AG09309 (cell line): ENCODE measurements at regions not wholly inside any gene's neighbourhood (a gene's known extent, or its start where the extent isn't known, plus 50 kb on each side); places are given as distances from the start of the nearest gene placed in this dataset.

ENCODE experiments used
- DNase-seq: peaks from one replicate; pipeline ENCODE4 v3.0.0-alpha.2; 2010; ENCODE audit warnings: low read depth
- H3K4me3 ChIP-seq: 2 replicates; pipeline ENCODE4 v1.5.1; 2011; ENCODE audit warnings: mild to moderate bottlenecking, low read depth, low read length, moderate library complexity; ENCODE audit not compliant: control insufficient read depth
- TF ChIP-seq, protein P1 (sequence below): IDR thresholded peaks from 2 replicates; pipeline ENCODE4 v1.5.1; 2011; ENCODE audit warnings: mild to moderate bottlenecking, low read depth, low read length, inconsistent platforms; ENCODE audit not compliant: insufficient read depth, control insufficient read depth; ENCODE audit errors: missing control alignments

DNA sequence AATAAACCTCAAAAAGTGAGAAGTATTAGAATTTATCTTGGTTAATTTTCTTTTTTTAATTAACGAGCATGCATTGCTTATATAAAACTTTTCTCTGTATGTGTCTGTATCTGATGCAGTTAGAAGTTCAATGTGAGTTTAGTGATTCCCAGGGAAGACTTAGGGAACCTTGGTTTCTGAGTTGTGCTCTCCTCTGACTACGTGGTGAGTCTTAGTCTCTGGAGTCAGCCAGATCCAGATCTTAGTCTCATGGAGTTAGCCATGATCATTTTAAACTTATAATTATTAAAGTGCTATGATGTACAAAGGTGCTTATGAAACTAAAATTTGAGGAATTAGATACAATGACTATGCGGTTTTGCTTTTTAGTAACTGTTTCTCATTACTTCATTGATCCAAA is 285.3 kb upstream of the DMRT1 start:
- DNase-seq = no peak
- TF ChIP-seq, protein P1, sequence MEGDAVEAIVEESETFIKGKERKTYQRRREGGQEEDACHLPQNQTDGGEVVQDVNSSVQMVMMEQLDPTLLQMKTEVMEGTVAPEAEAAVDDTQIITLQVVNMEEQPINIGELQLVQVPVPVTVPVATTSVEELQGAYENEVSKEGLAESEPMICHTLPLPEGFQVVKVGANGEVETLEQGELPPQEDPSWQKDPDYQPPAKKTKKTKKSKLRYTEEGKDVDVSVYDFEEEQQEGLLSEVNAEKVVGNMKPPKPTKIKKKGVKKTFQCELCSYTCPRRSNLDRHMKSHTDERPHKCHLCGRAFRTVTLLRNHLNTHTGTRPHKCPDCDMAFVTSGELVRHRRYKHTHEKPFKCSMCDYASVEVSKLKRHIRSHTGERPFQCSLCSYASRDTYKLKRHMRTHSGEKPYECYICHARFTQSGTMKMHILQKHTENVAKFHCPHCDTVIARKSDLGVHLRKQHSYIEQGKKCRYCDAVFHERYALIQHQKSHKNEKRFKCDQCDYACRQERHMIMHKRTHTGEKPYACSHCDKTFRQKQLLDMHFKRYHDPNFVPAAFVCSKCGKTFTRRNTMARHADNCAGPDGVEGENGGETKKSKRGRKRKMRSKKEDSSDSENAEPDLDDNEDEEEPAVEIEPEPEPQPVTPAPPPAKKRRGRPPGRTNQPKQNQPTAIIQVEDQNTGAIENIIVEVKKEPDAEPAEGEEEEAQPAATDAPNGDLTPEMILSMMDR = no peak
- H3K4me3 ChIP-seq = no peak overlapping the region

DNA sequence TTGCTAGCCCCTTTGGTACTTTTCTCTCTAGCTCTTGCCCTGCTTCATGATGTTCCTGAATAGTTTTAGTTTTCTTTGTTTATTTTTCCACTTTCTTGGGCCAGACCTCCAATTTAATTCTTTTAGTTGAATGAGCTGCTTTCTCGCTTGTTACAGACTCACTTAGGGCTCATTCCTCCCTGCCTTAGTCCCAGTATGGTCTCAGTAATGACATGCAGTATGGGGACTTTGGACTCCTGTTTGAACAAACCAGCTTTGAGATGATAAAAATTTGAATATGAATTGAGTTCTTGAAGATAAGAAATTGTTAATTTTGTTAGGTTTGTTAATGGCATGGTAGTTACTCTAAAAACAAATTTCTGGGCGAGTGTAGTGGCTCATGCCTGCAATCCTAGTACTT is 284.8 kb upstream of the DMRT1 start:
- no peak for DNase-seq
- TF ChIP-seq, protein P1 = no peak
- no peak overlapping the region for H3K4me3 ChIP-seq

DNA sequence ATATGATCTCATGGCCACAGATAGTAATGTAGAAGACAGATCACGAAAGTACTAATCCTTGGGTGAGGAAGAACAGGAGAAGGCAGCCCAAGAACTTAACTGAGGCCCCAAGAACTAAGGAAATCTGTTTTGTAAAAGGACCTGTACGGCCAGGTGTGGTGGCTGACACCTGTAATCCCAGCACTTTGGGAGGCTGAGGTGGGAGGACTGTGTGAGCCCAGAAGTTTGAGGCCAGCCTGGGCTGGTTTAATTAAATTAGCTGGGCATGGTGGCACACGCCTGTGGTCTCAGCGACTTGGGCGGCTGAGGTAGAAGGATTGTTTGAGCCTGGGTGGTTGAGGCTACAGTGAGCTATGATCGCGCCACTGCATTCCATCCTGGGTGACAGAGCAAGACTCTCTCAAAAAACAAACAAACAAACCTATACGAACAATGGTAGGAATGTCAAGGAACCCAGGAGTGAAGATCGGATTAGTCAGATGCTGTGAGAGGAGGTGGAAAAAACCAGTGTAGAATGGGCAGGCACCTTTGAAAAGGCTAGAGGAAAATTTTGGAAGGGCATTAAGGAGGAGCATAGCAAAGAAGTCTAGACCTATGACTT is 283.8 kb upstream of the DMRT1 start:
- TF ChIP-seq, protein P1 = no peak
- no peak overlapping the region for H3K4me3 ChIP-seq
- DNase-seq = no peak

DNA sequence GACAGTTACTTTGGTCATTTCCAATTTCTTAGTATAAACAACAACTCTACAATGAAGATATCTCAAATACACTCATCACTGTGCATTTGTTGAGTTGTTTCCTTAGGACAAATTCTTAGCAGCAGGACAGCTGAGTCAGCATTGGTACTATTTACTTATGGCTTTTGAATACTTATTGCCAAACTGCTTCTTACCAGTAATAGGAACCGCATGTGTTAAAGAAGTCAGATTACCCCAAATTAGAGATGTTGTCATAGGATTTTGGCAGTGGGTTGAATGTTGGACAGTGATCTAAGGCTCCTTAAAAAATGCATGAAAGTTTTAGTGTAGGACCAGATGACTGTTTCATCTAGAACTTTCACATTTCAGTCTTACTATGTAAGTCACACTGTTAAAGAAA is 280.1 kb upstream of the DMRT1 start:
- no peak overlapping the region for H3K4me3 ChIP-seq
- TF ChIP-seq, protein P1 = no peak
- DNase-seq = no peak

DNA sequence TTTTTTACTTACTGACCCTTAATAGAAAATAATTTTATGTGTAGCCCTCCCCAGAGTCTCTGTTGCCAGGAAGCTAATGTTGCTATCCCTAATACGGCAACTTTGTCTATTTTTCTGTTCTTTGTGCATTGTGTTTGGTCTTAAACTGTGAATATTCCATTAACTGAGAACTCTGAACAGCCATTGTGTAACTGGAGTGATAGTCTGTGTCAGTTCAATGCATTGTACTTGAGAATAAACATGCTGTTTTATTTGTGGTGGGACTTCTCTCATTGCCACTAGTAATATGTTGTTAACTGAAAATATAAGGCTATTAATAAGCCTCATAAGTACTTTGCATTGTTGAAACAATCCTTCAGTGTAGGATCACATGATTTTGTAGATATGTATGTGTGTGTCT is 278.3 kb upstream of the DMRT1 start:
- no peak for DNase-seq
- no peak overlapping the region for H3K4me3 ChIP-seq
- TF ChIP-seq, protein P1 = no peak

DNA sequence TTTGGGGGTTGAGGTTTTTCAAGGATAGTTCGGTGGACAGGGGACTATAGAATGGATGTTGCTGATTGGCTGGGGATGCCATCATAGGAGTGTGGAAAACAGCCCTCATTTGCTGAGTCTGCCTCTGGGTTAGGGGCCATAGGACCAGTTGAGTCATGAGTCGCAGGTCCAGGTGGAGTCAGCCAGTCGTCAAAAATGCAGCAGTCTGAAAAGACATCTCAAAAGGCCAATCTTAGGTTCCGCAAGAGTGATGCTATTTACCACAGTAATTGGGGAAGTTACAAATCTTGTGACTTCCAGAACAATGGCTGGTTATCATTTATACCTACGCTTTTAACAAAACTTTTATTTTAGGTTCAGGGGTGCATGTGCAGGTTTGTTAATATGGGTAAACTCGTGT is 276.0 kb upstream of the DMRT1 start:
- DNase-seq = no peak
- H3K4me3 ChIP-seq = no peak overlapping the region
- TF ChIP-seq, protein P1 = no peak

DNA sequence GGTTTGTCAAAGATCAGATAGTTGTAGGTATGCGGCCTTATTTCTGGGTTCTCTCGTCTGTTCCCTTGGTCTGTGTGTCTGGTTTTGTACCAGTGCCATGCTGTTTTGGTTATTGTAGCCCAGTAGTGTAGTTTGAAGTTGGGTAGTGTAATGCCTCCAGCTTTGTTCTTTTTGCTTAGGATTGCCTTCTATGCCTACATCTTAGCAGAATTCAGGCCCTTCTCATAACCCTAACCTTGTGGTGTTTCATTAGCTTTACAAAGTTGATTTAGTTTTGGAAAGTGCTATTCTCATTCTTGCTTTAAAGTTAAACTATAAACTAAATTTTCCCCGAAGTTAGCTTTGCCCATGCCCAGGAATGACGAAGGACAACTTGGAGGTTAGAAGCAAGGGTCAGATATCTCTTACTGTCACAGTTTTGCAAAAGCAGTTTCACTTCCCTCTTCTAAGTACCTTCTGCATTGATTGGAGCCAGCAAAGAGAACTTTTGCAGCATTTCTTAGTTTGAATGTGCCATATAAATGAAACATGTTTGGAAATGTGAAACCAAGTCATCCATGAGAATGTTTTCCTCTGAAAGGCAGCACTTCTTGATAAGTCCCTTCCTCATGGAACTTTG is 274.3 kb upstream of the DMRT1 start:
- TF ChIP-seq, protein P1 = no peak
- DNase-seq = no peak
- no peak overlapping the region for H3K4me3 ChIP-seq
